Glutamatergic neuron (in vitro differentiated cells): ENCODE measurements at regions not wholly inside any gene's neighbourhood (a gene's known extent, or its start where the extent isn't known, plus 50 kb on each side); places are given as distances from the start of the nearest gene placed in this dataset.

Source experiments
- DNase-seq: peaks from one replicate; pipeline ENCODE4 v3.0.0; 2022
- H3K27ac Mint-ChIP-seq: one replicate; pipeline ENCODE4 v1.8.0; 2020; ENCODE audit warnings: mild to moderate bottlenecking, mixed read lengths, inconsistent platforms; ENCODE audit not compliant: unreplicated experiment
- H3K27me3 Mint-ChIP-seq: one replicate; pipeline ENCODE4 v1.8.0; 2020; ENCODE audit warnings: mild to moderate bottlenecking, moderate library complexity, mixed read lengths, inconsistent platforms; ENCODE audit not compliant: unreplicated experiment
- H3K36me3 Mint-ChIP-seq: one replicate; pipeline ENCODE4 v1.8.0; 2020; ENCODE audit warnings: mild to moderate bottlenecking, mixed read lengths, inconsistent platforms; ENCODE audit not compliant: unreplicated experiment
- H3K4me1 Mint-ChIP-seq: one replicate; pipeline ENCODE4 v1.8.0; 2020; ENCODE audit warnings: mild to moderate bottlenecking, low read depth, mixed read lengths, inconsistent platforms; ENCODE audit not compliant: unreplicated experiment
- H3K4me3 Mint-ChIP-seq: one replicate; pipeline ENCODE4 v1.8.0; 2020; ENCODE audit warnings: mild to moderate bottlenecking, mixed read lengths, inconsistent platforms; ENCODE audit not compliant: unreplicated experiment
- H3K9me3 Mint-ChIP-seq: one replicate; pipeline ENCODE4 v1.8.0; 2020; ENCODE audit warnings: mild to moderate bottlenecking, moderate library complexity, mixed read lengths, inconsistent platforms; ENCODE audit not compliant: unreplicated experiment
- TF ChIP-seq, protein P1 (sequence below): fragments of 200-600 bp; sonication (generic); IDR thresholded peaks from one replicate; pipeline ENCODE4 v1.5.0; 2021; ENCODE audit not compliant: partially characterized antibody, unreplicated experiment

DNA sequence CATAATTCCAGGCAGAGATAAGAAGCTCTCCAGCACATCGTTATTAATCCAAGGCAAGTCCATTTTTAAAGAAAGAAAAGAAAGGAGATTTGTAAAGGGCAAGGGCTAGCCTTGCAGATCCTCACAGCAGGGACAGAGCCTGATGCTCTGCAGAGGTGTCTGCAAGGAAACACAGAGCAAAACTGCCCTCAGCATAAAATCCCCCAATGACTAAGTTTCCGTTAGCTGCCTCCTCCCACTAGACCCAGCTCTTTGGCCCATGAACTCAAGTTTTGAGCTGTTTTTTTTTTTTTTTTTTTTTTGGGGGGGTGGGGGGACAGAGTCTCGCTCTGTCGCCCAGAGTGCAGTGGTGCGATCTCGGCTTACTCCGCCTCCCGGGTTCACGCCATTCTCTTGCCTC is 300.7 kb downstream of the MTERF1 start:
- Mint-ChIP-seq H3K9me3 (no peaks in the 10 kb centered on the region), H3K36me3 (peaks cover 10% of the 10 kb centered on the region), H3K4me3 (no peak overlapping the region), H3K27ac (no peak overlapping the region), H3K27me3 (no peaks in the 10 kb centered on the region), H3K4me1 (peaks cover 2% of the 10 kb centered on the region)
- TF ChIP-seq, protein P1, sequence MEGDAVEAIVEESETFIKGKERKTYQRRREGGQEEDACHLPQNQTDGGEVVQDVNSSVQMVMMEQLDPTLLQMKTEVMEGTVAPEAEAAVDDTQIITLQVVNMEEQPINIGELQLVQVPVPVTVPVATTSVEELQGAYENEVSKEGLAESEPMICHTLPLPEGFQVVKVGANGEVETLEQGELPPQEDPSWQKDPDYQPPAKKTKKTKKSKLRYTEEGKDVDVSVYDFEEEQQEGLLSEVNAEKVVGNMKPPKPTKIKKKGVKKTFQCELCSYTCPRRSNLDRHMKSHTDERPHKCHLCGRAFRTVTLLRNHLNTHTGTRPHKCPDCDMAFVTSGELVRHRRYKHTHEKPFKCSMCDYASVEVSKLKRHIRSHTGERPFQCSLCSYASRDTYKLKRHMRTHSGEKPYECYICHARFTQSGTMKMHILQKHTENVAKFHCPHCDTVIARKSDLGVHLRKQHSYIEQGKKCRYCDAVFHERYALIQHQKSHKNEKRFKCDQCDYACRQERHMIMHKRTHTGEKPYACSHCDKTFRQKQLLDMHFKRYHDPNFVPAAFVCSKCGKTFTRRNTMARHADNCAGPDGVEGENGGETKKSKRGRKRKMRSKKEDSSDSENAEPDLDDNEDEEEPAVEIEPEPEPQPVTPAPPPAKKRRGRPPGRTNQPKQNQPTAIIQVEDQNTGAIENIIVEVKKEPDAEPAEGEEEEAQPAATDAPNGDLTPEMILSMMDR, result no peak
- no peak for DNase-seq

DNA sequence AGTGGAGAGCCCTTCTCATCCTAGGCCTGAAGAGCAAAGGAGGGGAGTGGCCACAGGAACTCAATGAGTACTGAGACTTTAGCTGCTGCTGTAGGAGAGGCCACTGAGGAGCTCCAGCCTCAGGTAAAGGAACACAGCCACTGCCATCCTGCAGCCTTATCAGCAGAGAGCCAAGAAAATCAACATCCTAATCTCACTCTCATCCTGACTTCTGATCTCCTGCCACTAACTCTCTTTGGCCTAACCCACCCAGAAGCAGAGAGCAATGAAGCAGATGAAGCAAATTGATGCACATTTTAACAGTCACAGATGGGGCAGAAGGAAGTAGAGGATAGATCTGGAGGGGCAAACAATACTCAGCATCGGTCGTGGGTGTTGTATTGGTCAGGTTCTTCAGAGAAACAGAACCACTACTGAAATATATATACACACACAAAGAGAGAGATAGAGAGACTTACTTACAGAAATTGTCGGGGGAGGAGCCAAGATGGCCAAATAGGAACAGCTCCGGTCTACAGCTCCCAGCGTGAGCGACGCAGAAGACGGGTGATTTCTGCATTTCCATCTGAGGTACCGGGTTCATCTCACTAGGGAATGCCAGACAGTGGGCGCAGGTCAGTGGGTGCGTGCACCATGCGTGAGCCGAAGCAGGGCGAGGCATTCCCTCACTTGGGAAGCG is 297.6 kb downstream of the MTERF1 start:
- DNase-seq, result no peak
- Mint-ChIP-seq H3K9me3 (peaks cover 1% of the 10 kb centered on the region), H3K4me1 (peaks cover 2% of the 10 kb centered on the region), H3K36me3 (peaks cover 10% of the 10 kb centered on the region), H3K27ac (no peak overlapping the region), H3K4me3 (no peak overlapping the region), H3K27me3 (no peaks in the 10 kb centered on the region)
- TF ChIP-seq, protein P1, result no peak

DNA sequence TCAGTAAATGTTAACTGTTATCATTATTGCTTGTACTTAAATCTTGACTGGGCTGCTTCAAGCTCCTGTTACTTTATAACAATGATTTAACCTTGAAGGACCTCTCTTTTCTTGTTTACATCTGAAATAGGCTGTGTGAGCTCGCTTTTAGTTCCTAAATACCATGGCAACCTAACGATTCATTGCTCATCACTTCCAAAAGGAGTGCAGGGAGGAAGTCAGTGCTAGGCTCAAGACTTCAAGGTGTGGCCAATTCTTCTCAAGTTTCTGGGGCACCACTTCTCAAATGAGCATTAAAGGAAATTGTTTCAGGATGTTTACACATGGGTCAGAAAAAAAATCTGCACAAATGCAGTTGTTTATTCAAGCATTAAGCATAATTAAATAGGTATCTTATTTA is 284.2 kb downstream of the MTERF1 start:
- TF ChIP-seq, protein P1, result no peak
- no peaks in the 10 kb centered on the region for H3K27me3 Mint-ChIP-seq
- no peak overlapping the region for H3K4me3 Mint-ChIP-seq
- no peak for DNase-seq
- H3K4me1 Mint-ChIP-seq, result no peaks in the 10 kb centered on the region
- H3K36me3 Mint-ChIP-seq, result no peaks in the 10 kb centered on the region
- peaks cover 4% of the 10 kb centered on the region for H3K9me3 Mint-ChIP-seq
- H3K27ac Mint-ChIP-seq, result no peak overlapping the region

DNA sequence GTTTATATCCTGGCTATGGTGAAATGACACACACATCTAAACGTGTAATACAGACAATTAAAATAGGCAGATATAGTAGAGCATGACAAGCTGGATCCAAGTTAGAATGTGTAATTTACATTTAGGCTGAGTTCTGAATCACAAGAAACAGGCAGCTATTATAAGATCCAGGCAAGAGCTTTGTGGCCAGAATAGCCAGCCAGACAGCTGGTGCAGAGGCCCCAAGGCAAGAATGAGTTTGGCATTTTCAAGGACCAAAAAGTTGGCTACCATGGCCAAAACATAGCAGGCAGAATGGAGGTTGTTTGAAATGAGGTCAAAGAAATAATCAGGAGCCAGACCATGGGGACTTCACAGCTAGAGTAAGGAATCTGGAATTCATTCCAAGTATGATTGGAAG is 281.7 kb downstream of the MTERF1 start:
- TF ChIP-seq, protein P1, result no peak
- Mint-ChIP-seq H3K27ac (no peak overlapping the region), H3K9me3 (peaks cover 2% of the 10 kb centered on the region), H3K4me1 (peaks cover 1% of the 10 kb centered on the region), H3K4me3 (no peak overlapping the region), H3K27me3 (no peaks in the 10 kb centered on the region), H3K36me3 (no peaks in the 10 kb centered on the region)
- DNase-seq, result no peak

DNA sequence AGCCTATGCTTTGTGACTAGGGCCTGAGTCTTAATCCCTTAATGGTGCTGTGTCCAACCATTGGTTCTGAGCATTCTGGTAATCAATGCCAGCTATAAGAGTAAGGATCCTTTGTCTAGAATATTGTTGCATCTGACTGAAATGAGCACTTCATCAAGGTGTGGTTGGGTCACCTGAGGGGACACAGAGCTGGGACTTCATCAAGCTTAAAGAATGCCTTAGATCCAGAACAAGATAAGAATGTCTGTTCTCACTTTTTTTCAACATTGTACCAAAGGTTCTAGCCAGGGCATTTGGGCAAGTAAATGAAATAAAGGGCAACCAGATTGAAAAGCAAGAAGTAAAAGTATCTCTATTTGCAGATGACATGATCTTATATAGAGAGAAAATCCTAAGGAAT is 280.4 kb downstream of the MTERF1 start:
- no peaks in the 10 kb centered on the region for H3K27me3 Mint-ChIP-seq
- no peak overlapping the region for H3K4me3 Mint-ChIP-seq
- no peak overlapping the region for H3K27ac Mint-ChIP-seq
- peaks cover 2% of the 10 kb centered on the region for H3K4me1 Mint-ChIP-seq
- TF ChIP-seq, protein P1, result no peak
- DNase-seq, result no peak
- no peaks in the 10 kb centered on the region for H3K36me3 Mint-ChIP-seq
- peaks cover 2% of the 10 kb centered on the region for H3K9me3 Mint-ChIP-seq
